Esophagus squamous epithelium (tissue), 4 donors: ENCODE measurements at regions not wholly inside any gene's neighbourhood (a gene's known extent, or its start where the extent isn't known, plus 50 kb on each side); places are given as distances from the start of the nearest gene placed in this dataset.

Experiments used
- CTCF ChIP-seq, 6 experiments: fragments of 450-650 bp in 4 of 6; fragments of 200-600 bp in 2 of 6; sonication (generic) in 2 of 6; IDR thresholded peaks; one replicate each; pipeline ENCODE4 v1.5.1; 2016 to 2019; ENCODE audit warnings: antibody characterized with exemption in 6 of 6, mild to moderate bottlenecking in 4 of 6, moderate library complexity in 4 of 6
- POLR2A ChIP-seq, 4 donors: fragments of 450-650 bp; IDR thresholded peaks; one replicate each; pipeline ENCODE4 v1.6.1; 2017; ENCODE audit warnings: antibody characterized with exemption in 4 of 4, mild to moderate bottlenecking in 4 of 4, moderate library complexity in 3 of 4

- TF ChIP-seq CTCF (IDR thresholded peaks at IDR 0.05): no peak
- no peak for TF ChIP-seq POLR2A (IDR thresholded peaks at IDR 0.05)
These were observed 124.2 kb upstream of the KCNIP4 start for GRCh38 chr4:22072726-22073125.
